WTC11 (cell line): ENCODE measurements at regions not wholly inside any gene's neighbourhood (a gene's known extent, or its start where the extent isn't known, plus 50 kb on each side); places are given as distances from the start of the nearest gene placed in this dataset.

Experiments used
- ATF3 ChIP-seq: sonication (generic); formaldehyde crosslinking; conservative IDR thresholded peaks from 2 replicates; pipeline ENCODE4 v1.8.1; 2022; ENCODE audit warnings: mild to moderate bottlenecking, missing genetic modification reagents
- CTCF ChIP-seq: fragments of 200-600 bp; IDR thresholded peaks from 2 replicates; pipeline ENCODE4 v1.8.0; 2022; ENCODE audit warnings: antibody characterized with exemption
- TEAD1 ChIP-seq: sonication (generic); formaldehyde crosslinking; IDR thresholded peaks from 2 replicates; pipeline ENCODE4 v1.8.0; 2022; ENCODE audit warnings: mild to moderate bottlenecking, missing genetic modification reagents
- TEAD4 ChIP-seq: sonication (generic); formaldehyde crosslinking; IDR thresholded peaks from 2 replicates; pipeline ENCODE4 v1.8.0; 2022; ENCODE audit warnings: mild to moderate bottlenecking, missing genetic modification reagents
- TF ChIP-seq, protein P1 (sequence below): sonication (generic); formaldehyde crosslinking; IDR thresholded peaks from 2 replicates; pipeline ENCODE4 v1.8.0; 2022; ENCODE audit warnings: mild to moderate bottlenecking, missing genetic modification reagents
- TF ChIP-seq, protein P2 (sequence below): sonication (generic); formaldehyde crosslinking; IDR thresholded peaks from 2 replicates; pipeline ENCODE4 v1.8.0; 2022; ENCODE audit warnings: mild to moderate bottlenecking, missing genetic modification reagents
- TF ChIP-seq, protein P3 (sequence below): sonication (generic); formaldehyde crosslinking; IDR thresholded peaks from 2 replicates; pipeline ENCODE4 v1.8.0; 2023; ENCODE audit warnings: missing genetic modification reagents

- TF ChIP-seq ATF3 (CRISPR knock-in tag) (no peak), TEAD1 (CRISPR knock-in tag) (no peak), TEAD4 (no peak), CTCF (no peak)
- TF ChIP-seq, protein P1, sequence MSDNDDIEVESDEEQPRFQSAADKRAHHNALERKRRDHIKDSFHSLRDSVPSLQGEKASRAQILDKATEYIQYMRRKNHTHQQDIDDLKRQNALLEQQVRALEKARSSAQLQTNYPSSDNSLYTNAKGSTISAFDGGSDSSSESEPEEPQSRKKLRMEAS = no peak
- TF ChIP-seq, protein P2, sequence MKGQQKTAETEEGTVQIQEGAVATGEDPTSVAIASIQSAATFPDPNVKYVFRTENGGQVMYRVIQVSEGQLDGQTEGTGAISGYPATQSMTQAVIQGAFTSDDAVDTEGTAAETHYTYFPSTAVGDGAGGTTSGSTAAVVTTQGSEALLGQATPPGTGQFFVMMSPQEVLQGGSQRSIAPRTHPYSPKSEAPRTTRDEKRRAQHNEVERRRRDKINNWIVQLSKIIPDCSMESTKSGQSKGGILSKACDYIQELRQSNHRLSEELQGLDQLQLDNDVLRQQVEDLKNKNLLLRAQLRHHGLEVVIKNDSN (CRISPR knock-in tag) = no peak
- TF ChIP-seq, protein P3, sequence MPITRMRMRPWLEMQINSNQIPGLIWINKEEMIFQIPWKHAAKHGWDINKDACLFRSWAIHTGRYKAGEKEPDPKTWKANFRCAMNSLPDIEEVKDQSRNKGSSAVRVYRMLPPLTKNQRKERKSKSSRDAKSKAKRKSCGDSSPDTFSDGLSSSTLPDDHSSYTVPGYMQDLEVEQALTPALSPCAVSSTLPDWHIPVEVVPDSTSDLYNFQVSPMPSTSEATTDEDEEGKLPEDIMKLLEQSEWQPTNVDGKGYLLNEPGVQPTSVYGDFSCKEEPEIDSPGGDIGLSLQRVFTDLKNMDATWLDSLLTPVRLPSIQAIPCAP (CRISPR knock-in tag) = no peak
These were observed 175.7 kb downstream of the SHANK2 start for GRCh38 chr11:71076525-71077304.
